BE2C (cell line): ENCODE measurements at regions not wholly inside any gene's neighbourhood (a gene's known extent, or its start where the extent isn't known, plus 50 kb on each side); places are given as distances from the start of the nearest gene placed in this dataset.
A peak's percentile ranks its signal among the peaks of the same experiment; 100 is the strongest.

Experiments
- DNase-seq: peaks from one replicate; pipeline ENCODE4 v3.0.0-alpha.2; 2020
- H3K27me3 ChIP-seq: fragments of 250-450 bp; sonication (Bioruptor Pico); 2 replicates; pipeline ENCODE4 v1.5.1; 2020; ENCODE audit warnings: mild to moderate bottlenecking
- H3K36me3 ChIP-seq: fragments of 250-450 bp; sonication (Bioruptor Pico); 2 replicates; pipeline ENCODE4 v1.5.1; 2020; ENCODE audit warnings: mild to moderate bottlenecking
- H3K4me1 ChIP-seq: fragments of 250-450 bp; sonication (Bioruptor Pico); 2 replicates; pipeline ENCODE4 v1.5.1; 2020
- H3K4me3 ChIP-seq: 2 replicates; pipeline ENCODE4 v1.5.1; 2011; ENCODE audit warnings: low read depth, low read length
- H3K9me3 ChIP-seq: fragments of 250-450 bp; sonication (Bioruptor Pico); 2 replicates; pipeline ENCODE4 v1.5.1; 2020
- CTCF ChIP-seq: IDR thresholded peaks from 2 replicates; pipeline ENCODE4 v1.5.1; 2012; ENCODE audit warnings: mild to moderate bottlenecking, low read depth, low read length

DNA sequence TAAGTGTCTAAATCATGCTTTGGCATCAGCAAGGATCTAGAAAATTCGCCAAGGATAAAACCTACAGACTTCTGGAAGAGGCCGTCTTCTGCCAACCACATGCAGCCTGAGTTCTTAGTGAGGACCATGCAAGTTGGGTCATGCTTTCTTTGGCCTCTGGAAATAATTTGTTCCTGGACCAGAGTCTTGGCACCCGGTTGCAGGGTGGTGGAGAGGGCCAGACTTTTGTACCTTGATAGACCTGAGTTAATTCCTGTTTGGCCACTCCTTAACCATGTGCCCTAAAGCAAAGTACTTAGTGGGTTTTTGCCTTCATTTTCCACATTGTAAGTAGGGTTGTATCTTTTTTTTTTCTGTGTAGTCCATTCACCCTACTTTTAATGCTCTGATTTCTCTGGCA, 283.4 kb upstream of the IRX5 start:
- no peaks in the 10 kb centered on the region for H3K36me3 ChIP-seq
- H3K4me3 ChIP-seq, result no peak overlapping the region
- peaks cover 18% of the 10 kb centered on the region for H3K27me3 ChIP-seq
- no peak for DNase-seq
- no peak for TF ChIP-seq CTCF
- no peaks in the 10 kb centered on the region for H3K9me3 ChIP-seq
- H3K4me1 ChIP-seq, result no peaks in the 10 kb centered on the region

- no peak overlapping the region for H3K4me3 ChIP-seq
- no peak for DNase-seq
- no peaks in the 10 kb centered on the region for H3K9me3 ChIP-seq
- TF ChIP-seq CTCF, result no peak
- no peaks in the 10 kb centered on the region for H3K36me3 ChIP-seq
- H3K4me1 ChIP-seq, result no peaks in the 10 kb centered on the region
- H3K27me3 ChIP-seq, result peaks cover 33% of the 10 kb centered on the region
Observed at GRCh38 chr16:54645345-54645744, 285.3 kb upstream of the IRX5 start.

GRCh38 chr16:54636221-54636793, 294.4 kb upstream of the IRX5 start:
- Histone ChIP-seq H3K4me3 (no peak overlapping the region), H3K4me1 (no peaks in the 10 kb centered on the region), H3K27me3 (peaks cover 8% of the 10 kb centered on the region), H3K36me3 (no peaks in the 10 kb centered on the region), H3K9me3 (no peaks in the 10 kb centered on the region; the same call in 1 of the 2 replicates)
- no peak for DNase-seq
- no peak for TF ChIP-seq CTCF

GRCh38 chr16:54633943-54634362, 296.7 kb upstream of the IRX5 start:
- Histone ChIP-seq H3K9me3 (no peaks in the 10 kb centered on the region; the same call in 1 of the 2 replicates), H3K4me3 (no peak overlapping the region), H3K36me3 (no peaks in the 10 kb centered on the region), H3K4me1 (no peaks in the 10 kb centered on the region), H3K27me3 (peaks cover 8% of the 10 kb centered on the region; the same call in 1 of the 2 replicates)
- peak; percentile 47 for DNase-seq
- TF ChIP-seq CTCF, result peak; percentile 85

DNA sequence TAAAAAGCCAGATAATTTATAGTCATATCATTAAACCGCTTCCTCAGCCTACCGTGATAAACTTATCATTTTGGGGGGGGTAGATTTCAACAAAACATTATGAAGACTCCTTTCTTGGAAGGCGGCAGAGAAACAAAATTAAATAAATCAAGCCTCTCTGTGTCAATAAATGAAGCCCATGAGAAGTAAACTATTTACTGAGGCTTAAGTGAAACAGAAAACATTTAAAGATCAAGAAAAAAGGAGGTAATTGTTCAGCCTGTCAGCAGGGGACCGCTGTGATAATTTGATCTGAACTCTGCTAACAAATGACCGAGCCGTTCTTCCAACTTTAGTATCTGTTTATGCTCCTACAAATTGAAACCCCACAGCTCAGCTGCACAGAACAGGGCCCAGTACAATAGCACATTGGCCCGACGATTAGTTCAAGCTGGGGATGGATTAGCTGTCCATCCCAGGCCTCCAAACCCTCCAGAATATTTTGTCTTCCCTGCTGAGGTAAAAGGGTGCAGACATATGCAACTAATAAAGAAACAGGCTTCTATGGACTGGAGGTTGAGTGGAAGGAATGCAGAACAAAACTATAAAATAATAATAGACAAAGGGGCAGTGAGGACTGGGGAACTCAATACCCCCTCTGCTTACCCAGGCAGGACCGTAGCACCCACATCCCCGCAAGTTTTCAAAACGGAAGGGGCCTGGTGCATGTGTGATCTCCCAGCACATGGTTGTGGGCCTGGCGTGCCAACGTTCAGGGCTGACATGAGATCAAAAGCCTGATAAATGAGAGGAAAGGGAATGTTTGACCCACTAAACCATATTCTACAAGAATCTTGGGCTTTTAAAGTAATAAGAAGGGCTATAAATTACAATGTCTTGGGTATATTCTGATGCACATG, 298.1 kb upstream of the IRX5 start:
- Histone ChIP-seq H3K9me3 (no peaks in the 10 kb centered on the region; the same call in 1 of the 2 replicates), H3K36me3 (no peaks in the 10 kb centered on the region), H3K27me3 (peaks cover 8% of the 10 kb centered on the region; the same call in 1 of the 2 replicates), H3K4me3 (no peak overlapping the region), H3K4me1 (no peaks in the 10 kb centered on the region)
- TF ChIP-seq CTCF, result no peak
- no peak for DNase-seq

- no peaks in the 10 kb centered on the region; the same call in 1 of the 2 replicates for H3K9me3 ChIP-seq
- H3K36me3 ChIP-seq, result no peaks in the 10 kb centered on the region
- H3K4me3 ChIP-seq, result no peak overlapping the region
- H3K27me3 ChIP-seq, result peaks cover 8% of the 10 kb centered on the region; the same call in 1 of the 2 replicates
- DNase-seq, result no peak
- no peak for TF ChIP-seq CTCF
- no peaks in the 10 kb centered on the region for H3K4me1 ChIP-seq
Observed at GRCh38 chr16:54631782-54632181, 298.9 kb upstream of the IRX5 start.
